ENCODE measurements at regions not wholly inside any gene's neighbourhood (a gene's known extent, or its start where the extent isn't known, plus 50 kb on each side); places are given as distances from the start of the nearest gene placed in this dataset.

DNA sequence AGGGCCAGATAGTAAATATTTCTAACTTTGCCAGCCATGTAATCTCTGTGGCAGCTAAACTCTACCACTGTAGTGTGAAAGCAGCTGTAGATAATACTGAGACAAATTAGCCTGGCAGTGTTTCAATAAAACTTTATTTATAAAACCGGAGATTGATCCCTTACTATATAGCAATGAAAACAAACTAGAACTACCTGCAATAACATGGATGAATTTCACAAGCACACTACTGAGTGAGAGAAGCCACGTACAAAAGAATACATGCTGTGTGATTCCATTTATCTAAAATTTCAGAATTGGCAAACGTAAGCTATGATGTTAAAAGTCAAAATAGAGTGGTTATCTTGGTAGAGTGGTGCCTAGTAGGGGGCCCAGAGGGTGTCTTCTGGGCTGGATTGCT lies 198.7 kb upstream of the SGK1 start:
- Mint-ChIP-seq H3K27ac (ENCODE audit: unreplicated experiment) (no peak overlapping the region), H3K4me3 (ENCODE audit: unreplicated experiment) (no peak overlapping the region), H3K27me3 (ENCODE audit: insufficient read depth, unreplicated experiment) (no peaks in the 10 kb centered on the region), H3K36me3 (ENCODE audit: insufficient read depth, unreplicated experiment) (no peaks in the 10 kb centered on the region), H3K9me3 (ENCODE audit: unreplicated experiment) (no peaks in the 10 kb centered on the region), H3K4me1 (ENCODE audit: low read depth, unreplicated experiment) (no peaks in the 10 kb centered on the region)
- no peaks in the 10 kb centered on the region for H3K27me3 ChIP-seq (replicated peaks; ENCODE audit: control insufficient read depth, insufficient read depth, low read length)
- no peaks in the 10 kb centered on the region for H3K36me3 ChIP-seq (ENCODE audit: control insufficient read depth, insufficient read depth, low read length)
- TF ChIP-seq CTCF (IDR thresholded peaks at IDR 0.05; ENCODE audit: insufficient read depth in 1 of 2, low read depth in 1 of 2, low read length in 1 of 2, severe bottlenecking in 1 of 2, unreplicated experiment in 1 of 2) = no peak
- H3K4me1 ChIP-seq = no peaks in the 10 kb centered on the region
- ChIA-PET POLR2A (no interaction called here), CTCF (no interaction called here)
- no peak overlapping the region for H3K4me3 ChIP-seq (ENCODE audit: low read depth, low read length)
- no peak for DNase-seq
- intact Hi-C loops (cut with micrococcal nuclease; ENCODE audit: unreplicated experiment) = no loop called here
- no peaks in the 10 kb centered on the region for H3K9me3 ChIP-seq
- BruUV-seq (replicated peaks) = no TSS peak

DNA sequence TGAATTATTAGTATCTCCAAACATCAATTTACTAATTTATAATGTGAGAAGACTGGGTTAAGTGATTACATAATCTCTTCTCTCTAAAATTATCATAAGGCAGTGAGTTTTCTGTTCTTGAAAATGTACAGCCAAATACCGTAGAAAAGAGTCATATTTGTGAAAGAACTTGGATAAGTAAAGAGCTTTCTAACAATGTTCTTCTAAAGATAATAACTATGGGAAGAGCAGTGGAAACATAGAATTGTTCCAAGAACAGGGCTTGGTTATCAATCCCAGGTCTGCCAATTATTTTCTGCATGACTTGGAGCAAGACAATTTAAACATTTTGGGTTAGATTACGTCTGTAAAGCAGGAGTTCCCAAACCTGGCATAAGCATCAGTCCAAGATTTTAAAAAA lies 198.1 kb upstream of the SGK1 start:
- Histone ChIP-seq H3K4me3 (ENCODE audit: low read depth, low read length) (no peak overlapping the region), H3K27me3 (replicated peaks; ENCODE audit: control insufficient read depth, insufficient read depth, low read length) (no peaks in the 10 kb centered on the region), H3K4me1 (no peaks in the 10 kb centered on the region), H3K36me3 (ENCODE audit: control insufficient read depth, insufficient read depth, low read length) (no peaks in the 10 kb centered on the region), H3K9me3 (no peaks in the 10 kb centered on the region)
- intact Hi-C loops (cut with micrococcal nuclease; ENCODE audit: unreplicated experiment) = no loop called here
- POLR2A ChIA-PET = no interaction called here
- DNase-seq = no peak
- TF ChIP-seq CTCF (IDR thresholded peaks at IDR 0.05; ENCODE audit: insufficient read depth in 1 of 2, low read depth in 1 of 2, low read length in 1 of 2, severe bottlenecking in 1 of 2, unreplicated experiment in 1 of 2) = no peak
- no peak overlapping the region for H3K27ac Mint-ChIP-seq (ENCODE audit: unreplicated experiment)
- no peaks in the 10 kb centered on the region for H3K9me3 Mint-ChIP-seq (ENCODE audit: unreplicated experiment)
- H3K4me3 Mint-ChIP-seq (ENCODE audit: unreplicated experiment) = no peak overlapping the region
- H3K27me3 Mint-ChIP-seq (ENCODE audit: insufficient read depth, unreplicated experiment) = no peaks in the 10 kb centered on the region
- CTCF ChIA-PET = no interaction called here
- no peaks in the 10 kb centered on the region for H3K4me1 Mint-ChIP-seq (ENCODE audit: low read depth, unreplicated experiment)
- H3K36me3 Mint-ChIP-seq (ENCODE audit: insufficient read depth, unreplicated experiment) = no peaks in the 10 kb centered on the region
- no TSS peak for BruUV-seq (replicated peaks)

- no peak overlapping the region for H3K4me3 Mint-ChIP-seq (ENCODE audit: unreplicated experiment)
- no peaks in the 10 kb centered on the region for H3K36me3 ChIP-seq (ENCODE audit: control insufficient read depth, insufficient read depth, low read length)
- BruUV-seq (replicated peaks) = no TSS peak
- ChIA-PET POLR2A (no interaction called here), CTCF (no interaction called here)
- no peaks in the 10 kb centered on the region for H3K9me3 Mint-ChIP-seq (ENCODE audit: unreplicated experiment)
- no peaks in the 10 kb centered on the region for H3K9me3 ChIP-seq
- no peak for DNase-seq
- no peaks in the 10 kb centered on the region for H3K4me1 Mint-ChIP-seq (ENCODE audit: low read depth, unreplicated experiment)
- no peaks in the 10 kb centered on the region for H3K27me3 Mint-ChIP-seq (ENCODE audit: insufficient read depth, unreplicated experiment)
- H3K27me3 ChIP-seq (replicated peaks; ENCODE audit: control insufficient read depth, insufficient read depth, low read length) = no peaks in the 10 kb centered on the region
- H3K27ac Mint-ChIP-seq (ENCODE audit: unreplicated experiment) = no peak overlapping the region
- intact Hi-C loops (cut with micrococcal nuclease; ENCODE audit: unreplicated experiment) = no loop called here
- no peak overlapping the region for H3K4me3 ChIP-seq (ENCODE audit: low read depth, low read length)
- TF ChIP-seq CTCF (IDR thresholded peaks at IDR 0.05; ENCODE audit: insufficient read depth in 1 of 2, low read depth in 1 of 2, low read length in 1 of 2, severe bottlenecking in 1 of 2, unreplicated experiment in 1 of 2) = no peak
- H3K36me3 Mint-ChIP-seq (ENCODE audit: insufficient read depth, unreplicated experiment) = no peaks in the 10 kb centered on the region
- H3K4me1 ChIP-seq = no peaks in the 10 kb centered on the region
Observed at GRCh38 chr6:134512981-134513391, 195.1 kb upstream of the SGK1 start.

All from Caco-2 (cell line).